ENCODE measurements at regions not wholly inside any gene's neighbourhood (a gene's known extent, or its start where the extent isn't known, plus 50 kb on each side); places are given as distances from the start of the nearest gene placed in this dataset.

- no peak for DNase-seq (ENCODE audit: low read depth in 2 of 2)
Observed at GRCh38 chr1:195376190-195376589, 1232.0 kb downstream of the KCNT2 start.

DNA sequence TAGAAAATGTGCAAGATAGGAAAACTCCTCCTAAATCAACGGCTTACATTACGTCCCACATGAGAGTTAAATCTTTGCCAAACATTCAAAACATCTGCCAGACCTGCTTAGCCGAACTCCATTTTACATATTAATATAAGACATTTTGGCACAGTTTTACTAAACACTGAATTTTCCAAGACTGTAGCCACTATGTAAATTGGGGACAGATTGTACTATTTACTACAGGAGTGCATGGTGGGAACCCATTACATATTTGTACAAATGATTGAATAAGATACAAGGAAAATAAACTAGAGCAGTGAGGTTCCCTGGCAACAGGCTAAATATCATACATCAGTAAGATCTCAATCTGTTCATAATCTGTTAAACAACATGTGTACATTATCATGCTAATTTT is 1234.4 kb downstream of the KCNT2 start:
- no peak for DNase-seq (ENCODE audit: low read depth in 2 of 2)

- DNase-seq (ENCODE audit: low read depth in 2 of 2), result no peak
Observed at GRCh38 chr1:195345149-195345548, 1263.1 kb downstream of the KCNT2 start.

DNA sequence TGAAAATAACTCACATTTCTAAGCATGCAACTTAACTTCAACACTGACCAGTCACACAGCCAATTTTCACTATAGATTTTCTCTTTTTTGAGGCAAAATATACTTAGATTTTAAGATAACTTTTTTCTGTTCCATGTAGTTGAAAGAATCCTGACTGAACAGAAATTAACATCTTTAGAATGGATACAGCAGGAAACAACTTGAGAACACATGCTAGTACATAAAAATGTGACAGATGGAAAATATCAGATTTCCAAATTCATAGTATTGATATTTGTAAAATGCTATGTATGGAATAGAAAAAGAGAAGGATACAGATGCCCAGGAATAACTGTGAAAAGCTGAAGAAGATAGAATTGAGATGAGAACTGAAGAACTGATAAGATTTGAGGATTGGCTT is 1270.6 kb downstream of the KCNT2 start:
- DNase-seq (ENCODE audit: low read depth in 2 of 2), result no peak

DNA sequence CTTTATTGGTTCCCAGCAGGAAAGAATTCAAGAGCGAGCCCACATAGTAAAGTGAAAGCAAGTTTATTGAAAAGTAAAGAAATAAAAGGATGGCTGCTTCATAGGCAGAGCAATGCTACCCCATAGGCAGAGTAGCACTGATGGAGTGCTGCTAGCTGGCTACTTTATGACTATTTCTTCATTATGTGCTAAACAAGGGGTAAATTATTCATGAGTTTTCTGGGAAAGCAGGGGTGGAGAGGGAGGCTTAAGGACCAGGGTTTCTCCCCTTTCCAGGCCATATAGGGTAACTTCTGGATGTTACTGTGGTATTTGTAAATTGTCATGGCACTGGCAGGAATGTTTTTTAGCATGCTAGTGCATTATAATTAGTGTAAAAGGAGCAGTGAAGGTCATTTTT is 1271.4 kb downstream of the KCNT2 start:
- no peak for DNase-seq (ENCODE audit: low read depth in 2 of 2)

DNA sequence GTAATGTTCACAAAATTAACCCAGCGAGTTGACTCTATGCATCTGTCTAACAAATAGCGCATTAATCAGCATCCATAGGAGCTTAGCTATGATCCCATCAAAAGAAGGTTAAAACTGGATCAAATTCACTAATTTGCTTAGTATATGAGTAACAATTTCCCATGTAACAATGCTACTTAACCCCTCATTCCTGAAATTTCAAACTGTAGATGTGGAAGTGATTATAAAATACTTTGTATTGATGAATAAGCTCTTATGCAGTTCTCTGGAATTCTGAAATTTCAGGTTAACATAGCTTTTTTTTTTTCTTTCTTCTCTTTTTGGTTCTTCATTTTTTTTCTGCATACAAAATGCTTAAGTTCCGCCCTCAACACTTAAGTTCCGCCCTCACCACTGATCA is 1272.7 kb downstream of the KCNT2 start:
- DNase-seq (ENCODE audit: low read depth in 2 of 2), result no peak

GRCh38 chr1:195332102-195332501 is 1276.1 kb downstream of the KCNT2 start:
- no peak for DNase-seq (ENCODE audit: low read depth in 2 of 2)

DNA sequence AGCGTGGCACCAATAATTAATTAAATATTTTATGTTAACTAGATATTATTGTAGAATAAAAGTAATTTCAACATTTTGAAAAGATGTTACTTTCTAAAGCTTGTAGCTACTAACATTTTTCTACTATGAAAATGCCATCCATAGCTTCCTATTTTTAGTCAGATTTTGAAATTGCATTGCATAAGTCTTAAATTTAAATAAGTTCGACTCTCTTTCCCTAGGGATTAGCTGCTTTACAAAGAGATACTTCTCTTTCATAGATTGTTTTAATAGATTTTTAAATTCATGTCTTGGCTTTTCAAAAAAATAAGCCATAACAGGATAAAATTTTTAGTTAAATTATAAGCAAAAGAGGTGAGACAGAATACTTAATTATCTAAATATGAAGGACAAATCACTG is 1279.6 kb downstream of the KCNT2 start:
- no peak for DNase-seq (ENCODE audit: low read depth in 2 of 2)

GRCh38 chr1:195328102-195328501 is 1280.1 kb downstream of the KCNT2 start:
- no peak for DNase-seq (ENCODE audit: low read depth in 2 of 2)

DNA sequence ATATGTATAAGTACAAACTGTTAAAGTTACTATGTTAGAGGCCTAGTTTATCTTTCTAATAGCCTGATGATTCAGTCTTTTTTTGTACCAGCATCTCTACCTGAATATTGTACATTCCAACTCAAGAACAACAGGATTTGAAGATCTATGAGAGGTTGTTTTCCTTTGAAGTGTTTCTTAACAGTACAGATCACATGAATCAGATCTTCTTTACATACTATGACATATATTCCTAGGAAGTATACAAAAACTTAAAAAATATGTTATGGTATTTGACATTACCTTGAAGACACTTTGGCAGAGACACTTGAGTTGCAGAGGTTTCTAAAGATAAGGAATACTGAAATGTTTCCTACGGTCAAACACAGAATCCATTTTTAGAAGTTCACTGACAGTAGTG is 1280.9 kb downstream of the KCNT2 start:
- DNase-seq (ENCODE audit: low read depth in 2 of 2), result no peak

DNA sequence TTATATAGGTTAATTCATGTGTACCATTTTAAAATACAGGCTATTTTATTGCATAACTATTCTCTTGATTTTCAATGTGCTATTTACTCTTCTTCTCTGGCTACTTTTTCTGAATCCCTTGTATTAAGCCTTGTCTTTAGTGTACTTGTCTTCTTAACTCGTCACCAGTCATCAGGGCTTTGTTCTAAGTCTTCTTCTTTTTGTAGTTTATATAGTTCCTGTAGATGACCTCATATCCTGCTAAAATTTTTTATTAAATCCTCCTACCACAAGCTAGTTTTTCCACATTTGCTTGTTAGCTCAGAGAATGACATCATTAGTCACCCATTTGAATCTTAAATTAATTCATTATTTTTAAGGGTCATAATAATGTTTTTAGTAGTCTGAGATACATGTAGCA is 1281.9 kb downstream of the KCNT2 start:
- no peak for DNase-seq (ENCODE audit: low read depth in 2 of 2)

GRCh38 chr1:195325181-195325580 is 1283.1 kb downstream of the KCNT2 start:
- DNase-seq (ENCODE audit: low read depth in 2 of 2), result no peak

DNA sequence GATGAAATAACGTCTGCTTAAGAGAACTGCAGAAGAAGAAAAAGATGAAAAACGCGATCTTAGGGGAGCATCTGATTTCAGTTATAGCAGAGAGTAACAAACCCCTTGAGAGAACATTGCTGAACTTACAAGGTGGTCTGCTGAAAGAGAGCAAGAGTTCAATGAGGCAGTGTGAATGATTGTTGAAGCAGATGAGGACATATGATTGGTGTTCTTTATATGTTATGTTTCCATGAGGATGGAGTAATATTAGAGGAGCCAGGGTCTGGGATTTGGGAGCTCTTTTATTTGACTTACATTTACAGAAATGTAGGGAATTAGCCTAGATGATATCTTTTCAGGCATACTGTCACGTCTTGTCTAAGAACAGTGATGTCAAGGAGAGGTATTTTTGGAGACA is 1302.0 kb downstream of the KCNT2 start:
- DNase-seq (ENCODE audit: low read depth in 2 of 2), result no peak

DNA sequence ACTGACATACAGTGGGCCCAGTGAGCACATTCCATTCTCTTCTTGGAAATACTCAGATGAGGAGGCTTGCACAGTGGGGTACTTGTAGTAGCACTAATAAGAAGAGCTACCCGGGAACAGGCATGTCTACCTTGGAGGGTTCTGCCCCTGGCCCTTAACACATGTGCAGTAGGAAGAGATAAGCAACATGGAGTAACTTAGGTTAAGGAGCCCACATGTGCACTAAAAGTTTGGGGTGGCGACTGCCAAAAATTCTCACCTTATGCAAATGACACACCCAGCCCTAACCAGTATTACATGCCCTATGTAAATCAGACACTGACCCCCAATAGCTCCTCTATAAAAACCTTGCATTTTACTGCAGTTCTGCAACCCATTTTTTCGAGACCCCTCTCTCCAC is 1313.3 kb downstream of the KCNT2 start:
- DNase-seq (ENCODE audit: low read depth in 2 of 2), result no peak

DNA sequence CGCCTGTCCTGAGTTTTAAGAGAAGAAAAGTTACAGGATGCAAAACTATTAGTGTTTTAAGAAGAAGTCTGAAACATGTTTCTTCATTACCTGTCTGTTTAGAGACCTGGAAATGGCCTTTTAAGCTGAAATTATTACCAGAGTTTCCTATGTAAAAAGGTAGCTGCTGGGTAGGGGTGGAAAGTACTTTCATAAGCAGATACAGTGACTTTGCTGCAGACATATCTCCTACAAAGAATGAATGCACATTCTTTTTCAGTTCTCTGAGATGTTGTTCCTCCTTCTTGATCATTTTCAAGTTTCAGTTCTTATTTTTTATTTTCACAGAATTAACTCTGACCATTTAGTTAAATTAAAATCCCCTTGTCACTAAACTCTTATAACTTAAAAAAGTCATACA is 1329.6 kb downstream of the KCNT2 start:
- no peak for DNase-seq (ENCODE audit: low read depth in 2 of 2)

GRCh38 chr1:195275710-195276109 is 1332.5 kb downstream of the KCNT2 start:
- DNase-seq (ENCODE audit: low read depth in 2 of 2), result no peak

- DNase-seq (ENCODE audit: low read depth in 2 of 2), result no peak
Observed at GRCh38 chr1:195251900-195252299, 1356.3 kb downstream of the KCNT2 start.

- no peak for DNase-seq (ENCODE audit: low read depth in 2 of 2)
Observed at GRCh38 chr1:195243492-195243891, 1364.7 kb downstream of the KCNT2 start.

GRCh38 chr1:195241066-195241465 is 1367.2 kb downstream of the KCNT2 start:
- no peak for DNase-seq (ENCODE audit: low read depth in 2 of 2)

GRCh38 chr1:195238313-195238712 is 1369.9 kb downstream of the KCNT2 start:
- no peak for DNase-seq (ENCODE audit: low read depth in 2 of 2)

DNA sequence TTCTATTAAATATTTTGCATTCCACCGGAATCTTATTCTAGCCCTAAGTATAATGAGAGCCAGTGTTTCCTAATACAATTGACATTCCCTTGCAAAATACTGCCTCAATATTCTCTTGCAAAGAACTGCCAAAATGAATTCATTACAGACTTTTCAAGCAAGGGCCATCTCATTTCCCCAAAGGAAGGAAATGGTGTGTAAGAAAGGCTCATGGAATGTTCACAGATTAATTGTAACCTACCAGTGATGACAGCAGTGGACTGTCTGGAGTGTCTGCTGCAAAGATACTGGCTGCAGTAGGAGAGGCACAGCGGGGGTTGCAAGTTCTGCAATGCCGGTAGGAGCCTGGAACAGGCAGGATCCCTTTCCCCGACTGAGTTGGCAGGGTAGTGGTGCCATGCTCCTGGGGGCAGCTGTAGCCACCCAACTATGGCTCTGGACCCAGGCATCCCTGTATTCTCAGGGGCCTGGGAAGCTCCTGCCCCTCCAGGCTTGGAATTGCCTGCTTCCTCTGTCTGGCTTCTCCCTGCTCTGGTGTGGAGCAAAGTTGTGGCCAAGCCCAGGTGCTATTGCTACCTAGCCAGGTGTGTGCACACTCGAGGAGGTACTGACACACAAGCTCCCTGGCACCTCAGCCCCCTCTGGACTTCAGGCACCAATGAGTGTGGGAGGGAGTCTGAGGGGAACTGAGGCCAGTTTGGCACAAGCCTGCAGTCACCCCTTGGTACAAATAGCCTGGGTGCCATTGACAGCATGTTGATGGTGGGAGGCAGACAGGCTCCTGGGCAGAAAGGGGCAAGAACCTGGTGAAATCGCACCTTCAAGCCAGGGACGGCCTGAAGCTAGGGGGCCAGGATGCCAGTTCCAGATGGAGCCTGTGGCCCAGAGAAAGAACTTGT is 1371.0 kb downstream of the KCNT2 start:
- DNase-seq (ENCODE audit: low read depth in 2 of 2), result no peak

GRCh38 chr1:195218428-195219212 is 1389.6 kb downstream of the KCNT2 start:
- no peak for DNase-seq (ENCODE audit: low read depth in 2 of 2)

GRCh38 chr1:195202241-195202640 is 1406.0 kb downstream of the KCNT2 start:
- DNase-seq (ENCODE audit: low read depth in 2 of 2), result no peak
